Body of pancreas (tissue), 4 donors: ENCODE measurements at regions not wholly inside any gene's neighbourhood (a gene's known extent, or its start where the extent isn't known, plus 50 kb on each side); places are given as distances from the start of the nearest gene placed in this dataset.

Experiments used
- ATAC-seq: fragments of 150-250 bp; one replicate; pipeline ENCODE4 v1.9.1; 2016
- DNase-seq, 4 donors: peaks; one replicate each; pipeline ENCODE4 v3.0.0-alpha.2; 2019
- H3K27ac ChIP-seq, 4 donors: fragments of 200-600 bp; sonication (generic); 1 replicate in 3 of 4; 2 replicates in 1 of 4; pipeline versions ENCODE4 v1.5.1 to v1.6.1; 2016 to 2019; ENCODE audit warnings: mild to moderate bottlenecking in 1 of 4, mixed read lengths in 1 of 4, moderate library complexity in 1 of 4
- H3K27me3 ChIP-seq, 2 donors: fragments of 200-600 bp; sonication (generic); one replicate each; pipeline ENCODE4 v1.6.0; 2016; ENCODE audit warnings: mild to moderate bottlenecking in 1 of 2
- H3K36me3 ChIP-seq, 2 donors: fragments of 200-600 bp; sonication (generic); replicated peaks in 1 of 2; 2 replicates each; pipeline ENCODE4 v1.5.1; 2016; ENCODE audit warnings: low read depth in 2 of 2; ENCODE audit not compliant: insufficient read depth in 1 of 2
- H3K4me1 ChIP-seq: fragments of 200-600 bp; sonication (generic); one replicate; pipeline ENCODE4 v1.6.0; 2016
- H3K4me3 ChIP-seq, 2 donors: fragments of 200-600 bp; sonication (generic); 1 replicate in 1 of 2; 2 replicates in 1 of 2; pipeline ENCODE4 v1.5.1; 2016 to 2019
- H3K9me3 ChIP-seq, 3 donors: fragments of 200-600 bp; sonication (generic); 1 replicate in 2 of 3; 2 replicates in 1 of 3; pipeline ENCODE4 v1.5.1; 2016
- CTCF ChIP-seq, 7 experiments: fragments of 450-650 bp in 4 of 7; fragments of 200-600 bp in 3 of 7; sonication (generic) in 3 of 7; IDR thresholded peaks; one replicate each; pipeline ENCODE4 v1.5.1; 2016 to 2019; ENCODE audit warnings: antibody characterized with exemption in 7 of 7
- POLR2A ChIP-seq, 3 donors: fragments of 450-650 bp; IDR thresholded peaks; one replicate each; pipeline ENCODE4 v1.6.1; 2016; ENCODE audit warnings: antibody characterized with exemption in 3 of 3, mild to moderate bottlenecking in 2 of 3
- WGBS, 2 donors: methylation state at CpG; one replicate each; pipeline ENCODE4 v1.1.5; 2017; 5-methylcytosine and 5-hydroxymethylcytosine counted together
- intact Hi-C: fragments of 100-400 bp; cut with DNase I; formaldehyde crosslinking; loops from one replicate; pipeline ENCODE4 v1.15.1; 2023

GRCh38 chr3:159787178-159787574 is 201.5 kb upstream of the IL12A start:
- TF ChIP-seq CTCF (IDR thresholded peaks at IDR 0.05) = no peak
- no peak for TF ChIP-seq POLR2A (IDR thresholded peaks at IDR 0.05)
- Histone ChIP-seq H3K27ac (no peak overlapping the region), H3K27me3 (no peaks in the 10 kb centered on the region), H3K4me3 (no peak overlapping the region), H3K4me1 (no peaks in the 10 kb centered on the region), H3K36me3 (no peaks in the 10 kb centered on the region), H3K9me3 (no peaks in the 10 kb centered on the region)
- intact Hi-C loops = no loop called here
- ATAC-seq = no peak
- no peak for DNase-seq
- WGBS, 2 donors = 63 to 66% methylated on average over 4 of the region's 4 CpGs

- Histone ChIP-seq H3K27ac (no peak overlapping the region), H3K4me1 (no peaks in the 10 kb centered on the region), H3K36me3 (no peaks in the 10 kb centered on the region), H3K9me3 (no peaks in the 10 kb centered on the region), H3K4me3 (no peak overlapping the region), H3K27me3 (no peaks in the 10 kb centered on the region)
- intact Hi-C loops = no loop called here
- TF ChIP-seq CTCF (IDR thresholded peaks at IDR 0.05) (no peak), POLR2A (IDR thresholded peaks at IDR 0.05) (no peak)
- DNase-seq (no peak), ATAC-seq (no peak)
- WGBS, 2 donors = 54 to 56% methylated on average over 5 of the region's 5 CpGs
These were observed 200.8 kb upstream of the IL12A start for GRCh38 chr3:159787794-159788205.

- no peaks in the 10 kb centered on the region for H3K9me3 ChIP-seq
- H3K27ac ChIP-seq = no peak overlapping the region
- TF ChIP-seq CTCF (IDR thresholded peaks at IDR 0.05) (no peak), POLR2A (IDR thresholded peaks at IDR 0.05) (no peak)
- ATAC-seq (no peak), DNase-seq (no peak)
- intact Hi-C loops = no loop called here
- H3K4me3 ChIP-seq = no peak overlapping the region
- no peaks in the 10 kb centered on the region for H3K27me3 ChIP-seq
- H3K36me3 ChIP-seq = no peaks in the 10 kb centered on the region
- whole genome bisulfite sequencing, 2 donors = 67 to 73% methylated on average over 3 of the region's 3 CpGs
- H3K4me1 ChIP-seq = no peaks in the 10 kb centered on the region
These were observed 200.3 kb upstream of the IL12A start for GRCh38 chr3:159788291-159788690.

- Histone ChIP-seq H3K9me3 (no peaks in the 10 kb centered on the region), H3K27me3 (no peaks in the 10 kb centered on the region), H3K27ac (no peak overlapping the region), H3K36me3 (no peaks in the 10 kb centered on the region), H3K4me3 (no peak overlapping the region), H3K4me1 (no peaks in the 10 kb centered on the region)
- ATAC-seq (no peak), DNase-seq (no peak)
- 67 to 86% methylated on average over 4 of the region's 4 CpGs for WGBS, 2 donors
- no peak for TF ChIP-seq CTCF (IDR thresholded peaks at IDR 0.05)
- no peak for TF ChIP-seq POLR2A (IDR thresholded peaks at IDR 0.05)
- intact Hi-C loops = no loop called here
These were observed 199.6 kb upstream of the IL12A start for GRCh38 chr3:159789017-159789416.

- 76 to 78% methylated on average over 10 of the region's 10 CpGs for WGBS, 2 donors
- Histone ChIP-seq H3K27me3 (no peaks in the 10 kb centered on the region), H3K4me1 (no peaks in the 10 kb centered on the region), H3K36me3 (no peaks in the 10 kb centered on the region), H3K9me3 (no peaks in the 10 kb centered on the region), H3K4me3 (no peak overlapping the region), H3K27ac (no peak overlapping the region)
- ATAC-seq (no peak), DNase-seq (no peak)
- intact Hi-C loops = no loop called here
- TF ChIP-seq POLR2A (IDR thresholded peaks at IDR 0.05) = no peak
- TF ChIP-seq CTCF (IDR thresholded peaks at IDR 0.05) = no peak
These were observed 198.6 kb upstream of the IL12A start for GRCh38 chr3:159789742-159790635.
